ENCODE measurements at regions not wholly inside any gene's neighbourhood (a gene's known extent, or its start where the extent isn't known, plus 50 kb on each side); places are given as distances from the start of the nearest gene placed in this dataset.

- Histone ChIP-seq H2AFZ (ENCODE audit: low read length) (no peak overlapping the region), H3K27me3 (ENCODE audit: insufficient read depth, low read length) (no peaks in the 10 kb centered on the region), H4K5ac (ENCODE audit: insufficient read length, low read depth, low read length) (no peak overlapping the region), H3K14ac (ENCODE audit: insufficient read depth, low read length) (no peak overlapping the region), H2BK5ac (ENCODE audit: insufficient read length, low read length) (no peak overlapping the region), H2BK15ac (ENCODE audit: low read depth, low read length) (no peak overlapping the region), H3K56ac (ENCODE audit: insufficient read length, low read depth, low read length) (no peak overlapping the region), H3K4ac (ENCODE audit: low read depth, low read length) (no peak overlapping the region), H2BK12ac (ENCODE audit: insufficient read length, low read depth, low read length) (no peak overlapping the region), H2BK20ac (ENCODE audit: low read depth, low read length, poor library complexity, severe bottlenecking) (no peak overlapping the region), H3K4me2 (ENCODE audit: insufficient read depth, insufficient read length, low read length) (no peak overlapping the region), H3K9me3 (ENCODE audit: control insufficient read depth, low read depth, low read length) (no peaks in the 10 kb centered on the region), H3K79me2 (ENCODE audit: insufficient read depth, low read length) (no peaks in the 10 kb centered on the region), H2BK120ac (ENCODE audit: low read depth, low read length, poor library complexity, severe bottlenecking) (no peak overlapping the region), H4K91ac (ENCODE audit: insufficient read length, low read depth, low read length) (no peak overlapping the region), H3K27ac (ENCODE audit: insufficient read length, low read depth, low read length) (no peak overlapping the region), H2AK5ac (ENCODE audit: insufficient read length, low read length) (no peak overlapping the region), H3T11ph (ENCODE audit: low read length) (no peak overlapping the region), H3K4me1 (ENCODE audit: insufficient read depth, low read length) (no peaks in the 10 kb centered on the region), H3K23ac (ENCODE audit: insufficient read length, low read depth, low read length) (no peak overlapping the region), H3K23me2 (ENCODE audit: insufficient read length, low read depth, low read length, poor library complexity, severe bottlenecking) (no peaks in the 10 kb centered on the region), H4K8ac (replicated peaks; ENCODE audit: insufficient read length, low read depth, low read length) (no peak overlapping the region), H3K18ac (ENCODE audit: insufficient read length, low read depth, low read length) (no peak overlapping the region), H4K20me1 (ENCODE audit: control insufficient read depth, insufficient read depth, insufficient read length) (no peaks in the 10 kb centered on the region), H3K9ac (ENCODE audit: extremely low read depth, insufficient read length, low read length) (no peak overlapping the region), H3K79me1 (ENCODE audit: insufficient read depth, low read depth, low read length, poor library complexity, severe bottlenecking) (no peaks in the 10 kb centered on the region)
- H3K36me3 Mint-ChIP-seq (ENCODE audit: insufficient read depth in 1 of 3, low read depth in 3 of 3) = no peaks in the 10 kb centered on the region
- DNase-seq = no peak
- H3K27ac Mint-ChIP-seq = no peak overlapping the region
- no peaks in the 10 kb centered on the region for H3K9me3 Mint-ChIP-seq
- no peaks in the 10 kb centered on the region for H3K27me3 Mint-ChIP-seq (ENCODE audit: low read depth)
- WGBS (ENCODE audit: extremely low coverage, insufficient read length, low lambda C conversion rate) = no CpG with 5 or more reads among the region's 9 CpGs
- H3K4me3 Mint-ChIP-seq = no peak overlapping the region
- TF ChIP-seq, protein P1, sequence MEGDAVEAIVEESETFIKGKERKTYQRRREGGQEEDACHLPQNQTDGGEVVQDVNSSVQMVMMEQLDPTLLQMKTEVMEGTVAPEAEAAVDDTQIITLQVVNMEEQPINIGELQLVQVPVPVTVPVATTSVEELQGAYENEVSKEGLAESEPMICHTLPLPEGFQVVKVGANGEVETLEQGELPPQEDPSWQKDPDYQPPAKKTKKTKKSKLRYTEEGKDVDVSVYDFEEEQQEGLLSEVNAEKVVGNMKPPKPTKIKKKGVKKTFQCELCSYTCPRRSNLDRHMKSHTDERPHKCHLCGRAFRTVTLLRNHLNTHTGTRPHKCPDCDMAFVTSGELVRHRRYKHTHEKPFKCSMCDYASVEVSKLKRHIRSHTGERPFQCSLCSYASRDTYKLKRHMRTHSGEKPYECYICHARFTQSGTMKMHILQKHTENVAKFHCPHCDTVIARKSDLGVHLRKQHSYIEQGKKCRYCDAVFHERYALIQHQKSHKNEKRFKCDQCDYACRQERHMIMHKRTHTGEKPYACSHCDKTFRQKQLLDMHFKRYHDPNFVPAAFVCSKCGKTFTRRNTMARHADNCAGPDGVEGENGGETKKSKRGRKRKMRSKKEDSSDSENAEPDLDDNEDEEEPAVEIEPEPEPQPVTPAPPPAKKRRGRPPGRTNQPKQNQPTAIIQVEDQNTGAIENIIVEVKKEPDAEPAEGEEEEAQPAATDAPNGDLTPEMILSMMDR (conservative IDR thresholded peaks at IDR 0.05) = no peak
- H3K4me1 Mint-ChIP-seq = peaks cover 2 to 8% of the 10 kb centered on the region in 2 experiments; a peak in 3 of 4 replicates
Observed at GRCh38 chr15:36024031-36024688, 478.2 kb upstream of the DPH6 start.

Measured in H9 (cell line).